Psoas muscle (tissue), 7 donors: ENCODE measurements at regions not wholly inside any gene's neighbourhood (a gene's known extent, or its start where the extent isn't known, plus 50 kb on each side); places are given as distances from the start of the nearest gene placed in this dataset.
"Not testable (repeated sequence)": the region's sequence is repeated elsewhere in the genome, so short reads cannot be mapped to it uniquely, and the experiment has no call there.

Experiments used
- ATAC-seq, 4 donors: fragments of 200-7000 bp; cut with Tn5 transposase; one replicate each; pipeline ENCODE4 v1.9.1; 2020; ENCODE audit warnings: moderate library complexity in 3 of 4, mild to moderate bottlenecking in 2 of 4
- DNase-seq, 2 donors: peaks; one replicate each; pipeline ENCODE4 v3.0.0-alpha.2; 2020
- H3K27ac ChIP-seq: fragments of 200-600 bp; one replicate; pipeline ENCODE4 v1.8.0; 2022
- H3K27me3 ChIP-seq, 3 donors: fragments of 200-600 bp in 1 of 3; one replicate each; pipeline versions ENCODE4 v1.6.1 to v1.8.0; 2013 to 2022; ENCODE audit warnings: low read length in 2 of 3, mild to moderate bottlenecking in 2 of 3, moderate library complexity in 1 of 3; ENCODE audit not compliant: insufficient read depth in 3 of 3
- H3K36me3 ChIP-seq, 2 donors: fragments of 200-600 bp in 1 of 2; one replicate each; pipeline versions ENCODE4 v1.6.1 to v1.8.0; 2013 to 2022; ENCODE audit warnings: low read depth in 1 of 2, mild to moderate bottlenecking in 1 of 2, moderate library complexity in 1 of 2; ENCODE audit not compliant: insufficient read depth in 1 of 2
- H3K4me1 ChIP-seq: fragments of 200-600 bp; one replicate; pipeline ENCODE4 v1.8.0; 2022
- H3K4me3 ChIP-seq: fragments of 200-600 bp; one replicate; pipeline ENCODE4 v1.8.0; 2022; ENCODE audit warnings: mild to moderate bottlenecking
- H3K9me3 ChIP-seq: fragments of 200-600 bp; one replicate; pipeline ENCODE4 v1.8.0; 2022
- WGBS, 3 donors: extraction: QIAGEN DNeasy Blood & Tissue Kit; methylation state at CpG; one replicate each; pipeline versions ENCODE4 v1.1.6 to v1.1.7; 2013; 5-methylcytosine and 5-hydroxymethylcytosine counted together
- intact Hi-C, 2 donors: fragments of 100-400 bp; cut with DNase I; formaldehyde crosslinking; loops; one replicate each; pipeline versions ENCODE4 v1.11.0 to v1.14.2; 2022
- TF ChIP-seq, protein P1 (sequence below): fragments of 200-600 bp; IDR thresholded peaks from one replicate; pipeline ENCODE4 v1.8.0; 2022; ENCODE audit warnings: antibody characterized with exemption
- donor health status: healthy with polysubstance abuse.
- donor health status: DM: no; HTN: no; CAD: no; lungs with moderate emphysema.
- donor health status: Bipolar disorder and iron deficiency.
- donor health status: healthy.
- donor health status: DM: yes; HTN: yes; CAD: no.
- donor health status: DM: no; HTN: no; CAD: no.
- donor health status: DM: yes; HTN: yes; CAD: no.

DNA sequence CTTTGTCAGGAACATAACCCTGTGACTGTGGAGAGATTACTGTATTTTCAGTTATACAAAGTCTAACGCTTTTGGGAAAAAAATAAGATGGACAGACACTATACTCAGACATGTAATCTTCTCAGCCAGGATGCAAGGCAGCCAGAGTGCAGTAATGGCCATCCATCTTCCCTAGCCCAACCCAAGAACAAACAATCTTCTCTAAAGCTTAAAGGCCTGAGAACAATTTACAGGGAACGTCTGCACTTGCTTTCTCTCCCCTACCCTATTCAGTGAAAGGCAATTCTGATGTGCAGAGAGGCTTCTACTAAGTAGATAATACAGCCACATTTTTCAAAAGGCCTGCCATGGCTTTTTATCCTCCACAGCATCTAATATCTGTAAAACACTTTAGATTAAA is 471.3 kb downstream of the FGF13 start:
- no peaks in the 10 kb centered on the region for H3K27me3 ChIP-seq
- no peak overlapping the region for H3K4me3 ChIP-seq
- intact Hi-C loops = no loop called here
- WGBS, 3 donors = 30 to 61% (median 50%) methylated on average over 2 of the region's 2 CpGs
- no peak for DNase-seq
- H3K36me3 ChIP-seq = no peaks in the 10 kb centered on the region
- no peaks in the 10 kb centered on the region for H3K4me1 ChIP-seq
- no peak for ATAC-seq
- no peaks in the 10 kb centered on the region for H3K9me3 ChIP-seq
- no peak overlapping the region for H3K27ac ChIP-seq
- TF ChIP-seq, protein P1, sequence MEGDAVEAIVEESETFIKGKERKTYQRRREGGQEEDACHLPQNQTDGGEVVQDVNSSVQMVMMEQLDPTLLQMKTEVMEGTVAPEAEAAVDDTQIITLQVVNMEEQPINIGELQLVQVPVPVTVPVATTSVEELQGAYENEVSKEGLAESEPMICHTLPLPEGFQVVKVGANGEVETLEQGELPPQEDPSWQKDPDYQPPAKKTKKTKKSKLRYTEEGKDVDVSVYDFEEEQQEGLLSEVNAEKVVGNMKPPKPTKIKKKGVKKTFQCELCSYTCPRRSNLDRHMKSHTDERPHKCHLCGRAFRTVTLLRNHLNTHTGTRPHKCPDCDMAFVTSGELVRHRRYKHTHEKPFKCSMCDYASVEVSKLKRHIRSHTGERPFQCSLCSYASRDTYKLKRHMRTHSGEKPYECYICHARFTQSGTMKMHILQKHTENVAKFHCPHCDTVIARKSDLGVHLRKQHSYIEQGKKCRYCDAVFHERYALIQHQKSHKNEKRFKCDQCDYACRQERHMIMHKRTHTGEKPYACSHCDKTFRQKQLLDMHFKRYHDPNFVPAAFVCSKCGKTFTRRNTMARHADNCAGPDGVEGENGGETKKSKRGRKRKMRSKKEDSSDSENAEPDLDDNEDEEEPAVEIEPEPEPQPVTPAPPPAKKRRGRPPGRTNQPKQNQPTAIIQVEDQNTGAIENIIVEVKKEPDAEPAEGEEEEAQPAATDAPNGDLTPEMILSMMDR = no peak

DNA sequence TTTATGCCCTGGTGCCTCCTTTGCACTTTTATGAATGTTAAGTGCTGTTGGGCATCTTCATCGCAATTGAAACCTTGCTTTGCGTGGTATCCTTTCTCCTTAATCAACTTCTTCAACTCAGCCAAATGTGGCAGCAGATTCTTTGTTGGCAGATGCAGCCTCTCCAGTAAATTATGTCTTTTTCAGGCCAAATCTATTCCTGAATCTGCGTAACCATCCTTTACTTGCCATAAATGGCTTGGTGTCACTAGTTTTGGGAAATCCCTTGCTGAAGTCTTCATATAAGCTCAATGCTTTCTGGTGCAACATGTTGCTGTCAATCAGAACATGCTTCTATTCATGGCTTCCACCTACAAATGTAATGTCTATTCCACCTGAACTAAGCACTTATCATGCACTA is 457.5 kb downstream of the FGF13 start:
- H3K27me3 ChIP-seq = peaks cover 0 to 4% (median 0%) of the 10 kb centered on the region in 3 donors
- no peak overlapping the region for H3K27ac ChIP-seq
- H3K4me1 ChIP-seq = no peaks in the 10 kb centered on the region
- DNase-seq (no peak), ATAC-seq (no peak)
- TF ChIP-seq, protein P1 = no peak
- no peaks in the 10 kb centered on the region for H3K9me3 ChIP-seq
- intact Hi-C loops = no loop called here
- no peak overlapping the region for H3K4me3 ChIP-seq
- H3K36me3 ChIP-seq = no peaks in the 10 kb centered on the region
- WGBS, 3 donors = 64 to 85% (median 83%) methylated on average over 3 of the region's 3 CpGs

DNA sequence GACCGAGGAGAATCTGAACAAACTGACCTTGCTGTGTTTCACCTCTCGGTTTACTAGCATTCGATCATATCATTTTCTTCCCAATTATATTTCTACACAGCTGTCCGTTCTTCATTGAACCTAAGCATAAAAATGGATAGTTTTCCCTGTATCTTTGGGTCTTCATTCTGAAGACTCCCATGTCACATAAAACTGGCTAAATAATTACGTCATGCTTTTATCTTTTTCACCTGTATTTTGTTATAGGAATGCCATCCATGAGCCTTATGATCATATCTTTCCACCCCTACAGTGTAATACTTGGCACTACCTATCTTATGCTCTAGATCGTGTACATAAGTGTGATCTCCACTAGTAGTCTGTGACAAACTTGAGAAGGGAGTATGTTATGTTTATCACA is 456.1 kb downstream of the FGF13 start:
- H3K36me3 ChIP-seq = no peaks in the 10 kb centered on the region
- no peak overlapping the region for H3K4me3 ChIP-seq
- no peaks in the 10 kb centered on the region for H3K9me3 ChIP-seq
- no peak for ATAC-seq
- H3K4me1 ChIP-seq = no peaks in the 10 kb centered on the region
- H3K27ac ChIP-seq = no peak overlapping the region
- H3K27me3 ChIP-seq = peaks cover 0 to 4% (median 0%) of the 10 kb centered on the region in 3 donors
- DNase-seq = no peak
- intact Hi-C loops = no loop called here
- TF ChIP-seq, protein P1 = no peak
- WGBS, 3 donors = 72 to 84% (median 75%) methylated on average over 6 of the region's 6 CpGs

DNA sequence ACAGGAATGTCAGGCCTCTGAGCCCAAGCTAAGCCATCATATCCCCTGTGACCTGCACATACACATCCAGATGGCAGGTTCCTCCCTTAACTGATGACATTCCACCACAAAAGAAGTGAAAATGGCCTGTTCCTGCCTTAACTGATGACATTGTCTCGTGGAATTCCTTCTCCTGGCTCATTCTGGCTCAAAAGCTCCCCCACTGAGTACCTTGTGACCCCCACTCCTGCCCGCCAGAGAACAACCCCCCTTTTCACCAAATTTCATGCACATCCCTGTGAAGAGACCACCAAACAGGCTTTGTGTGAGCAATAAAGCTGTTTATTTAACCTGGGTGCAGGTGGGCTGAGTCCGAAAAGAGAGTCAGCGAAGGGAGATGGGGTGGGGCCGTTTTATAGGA is 447.4 kb downstream of the FGF13 start:
- H3K27me3 ChIP-seq, H3K9me3 ChIP-seq, H3K4me1 ChIP-seq, DNase-seq, H3K36me3 ChIP-seq, ATAC-seq, H3K27ac ChIP-seq, intact Hi-C loops, H3K4me3 ChIP-seq: not testable (repeated sequence)
- 55 to 66% (median 66%) methylated on average over 5 of the region's 5 CpGs for WGBS, 3 donors

DNA sequence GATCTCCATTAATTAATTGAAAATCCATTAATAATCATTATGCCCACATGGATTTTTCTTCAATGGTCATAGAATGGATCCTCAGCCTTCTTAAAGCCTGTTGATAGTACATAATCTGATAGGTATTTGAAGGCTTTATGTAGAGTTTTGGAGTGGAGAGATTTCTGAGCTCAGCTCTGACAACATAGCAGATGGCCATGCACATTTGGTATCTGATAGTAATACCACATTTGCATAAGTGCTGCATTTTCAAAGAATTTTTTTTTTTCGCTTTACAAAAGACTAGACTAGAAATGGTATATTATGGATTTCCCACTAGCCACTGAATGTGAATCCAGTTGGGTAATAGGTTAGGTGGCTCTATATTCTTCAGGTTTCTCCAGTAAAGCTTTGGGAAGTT is 440.6 kb downstream of the FGF13 start:
- intact Hi-C loops = no loop called here
- Histone ChIP-seq H3K4me1 (no peaks in the 10 kb centered on the region), H3K36me3 (no peaks in the 10 kb centered on the region), H3K9me3 (no peaks in the 10 kb centered on the region), H3K27ac (no peak overlapping the region), H3K4me3 (no peak overlapping the region), H3K27me3 (peaks cover 0 to 3% (median 2%) of the 10 kb centered on the region in 3 donors)
- no peak for ATAC-seq
- no peak for DNase-seq
- 95 to 100% (median 97%) methylated on average over 1 of the region's 1 CpG for WGBS, 3 donors
- TF ChIP-seq, protein P1 = no peak

DNA sequence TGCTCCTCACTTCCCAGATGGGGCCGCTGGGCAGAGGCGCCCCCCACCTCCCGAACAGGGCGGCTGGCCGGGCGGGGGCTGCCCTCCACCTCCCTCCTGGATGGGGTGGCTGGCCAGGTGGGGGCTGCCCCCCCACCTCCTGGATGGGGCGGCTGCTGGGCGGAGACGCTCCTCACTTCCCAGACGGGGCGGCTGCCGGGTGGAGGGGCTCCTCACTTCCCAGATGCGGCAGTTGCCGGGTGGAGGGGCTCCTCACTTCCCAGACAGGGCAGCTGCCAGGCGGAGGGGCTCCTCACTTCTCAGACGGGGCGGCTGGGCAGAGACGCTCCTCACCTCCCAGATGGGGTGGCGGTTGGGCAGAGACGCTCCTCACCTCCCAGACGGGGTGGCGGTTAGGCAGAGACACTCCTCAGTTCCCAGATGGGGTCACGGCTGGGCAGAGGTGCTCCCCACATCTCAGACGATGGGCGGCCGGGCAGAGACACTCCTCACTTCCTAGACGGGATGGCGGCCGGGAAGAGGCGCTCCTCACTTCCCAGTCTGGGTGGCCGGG is 428.8 kb downstream of the FGF13 start:
- H3K4me1 ChIP-seq, H3K27me3 ChIP-seq, H3K4me3 ChIP-seq, DNase-seq, H3K9me3 ChIP-seq, H3K36me3 ChIP-seq, H3K27ac ChIP-seq, intact Hi-C loops, ATAC-seq: not testable (repeated sequence)
- WGBS, 3 donors = 91 to 97% (median 95%) methylated on average over 5 to 31 of the region's 31 CpGs
